GM12878 (cell line): ENCODE measurements at regions not wholly inside any gene's neighbourhood (a gene's known extent, or its start where the extent isn't known, plus 50 kb on each side); places are given as distances from the start of the nearest gene placed in this dataset.

Experiments
- ATAC-seq: fragments of 200-7000 bp; cut with Tn5 transposase; 3 replicates; pipeline ENCODE4 v1.9.1; 2020; ENCODE audit warnings: mild to moderate bottlenecking, moderate library complexity
- BruUV-seq: library from RNA; stranded (reverse); fragments of 400-500 nt; replicated peaks from 2 replicates; lab custom pipeline; 2021; lab: Mats Ljungman, UMichigan
- CTCF ChIA-PET: fragments of 300-600 bp; sonication (Branson Sonifier 250); formaldehyde crosslinking; extraction: SDS; loops from one replicate; lab custom pipeline; 2021; ENCODE audit warnings: inconsistent platforms; lab: Yijun Ruan, JAX
- POLR2A ChIA-PET: fragments of 350-600 bp; formaldehyde crosslinking; extraction: SDS; loops from one replicate; lab custom pipeline; 2021; ENCODE audit warnings: inconsistent platforms; lab: Charles Lee
- RAD21 ChIA-PET: fragments of 300-600 bp; sonication (Branson Sonifier 250); formaldehyde crosslinking; loops from one replicate; lab custom pipeline; 2023; ENCODE audit warnings: antibody characterized with exemption; ENCODE audit not compliant: unreplicated experiment; lab: Charles Lee
- SMC1A ChIA-PET: fragments of 300-600 bp; sonication (Branson Sonifier 250); formaldehyde crosslinking; loops from one replicate; lab custom pipeline; 2023; ENCODE audit not compliant: unreplicated experiment, uncharacterized antibody; lab: Charles Lee
- DNase-seq: peaks from one replicate; pipeline ENCODE4 v3.0.0-alpha.2; 2011; ENCODE audit warnings: low read depth, low spot score
- FAIRE-seq: peaks from 3 replicates; lab custom pipeline; 2011; peaks lifted over from hg19 to GRCh38; lab: Jason Lieb, UNC
- H2AFZ ChIP-seq: 2 replicates; pipeline ENCODE4 v1.6.0; 2011; ENCODE audit warnings: low read depth, low read length, control low read depth; ENCODE audit not compliant: control insufficient read depth
- H3K27ac ChIP-seq: 2 replicates; pipeline ENCODE4 v1.5.1; 2011; ENCODE audit warnings: control low read depth; ENCODE audit not compliant: control insufficient read depth, insufficient read depth
- H3K27me3 ChIP-seq, 2 experiments: replicated peaks in 1 of 2; 2 replicates each; pipeline versions ENCODE4 v1.6.0 to v1.6.1; 2011; ENCODE audit warnings: low read length in 1 of 2; ENCODE audit not compliant: control insufficient read depth in 2 of 2, insufficient read depth in 2 of 2
- H3K36me3 ChIP-seq, 2 experiments: 2 replicates each; pipeline ENCODE4 v1.5.1; 2011; ENCODE audit warnings: low read length in 1 of 2; ENCODE audit not compliant: control insufficient read depth in 2 of 2, insufficient read depth in 2 of 2
- H3K4me1 ChIP-seq: 2 replicates; pipeline ENCODE4 v1.6.1; 2011; ENCODE audit warnings: mild to moderate bottlenecking, low read length, moderate library complexity, mixed read lengths; ENCODE audit not compliant: control insufficient read depth, insufficient read depth
- H3K4me2 ChIP-seq: 2 replicates; pipeline ENCODE4 v1.6.0; 2011; ENCODE audit warnings: control low read depth; ENCODE audit not compliant: control insufficient read depth, insufficient read depth
- H3K4me3 ChIP-seq: fragments of 200-600 bp; sonication (generic); 2 replicates; pipeline ENCODE4 v1.5.1; 2016
- H3K79me2 ChIP-seq: 2 replicates; pipeline ENCODE4 v1.6.0; 2011; ENCODE audit warnings: low read length; ENCODE audit not compliant: control insufficient read depth, insufficient read depth
- H3K9ac ChIP-seq: 2 replicates; pipeline ENCODE4 v1.8.0; 2011; ENCODE audit warnings: low read length, control low read depth, mixed read lengths; ENCODE audit not compliant: control insufficient read depth, insufficient read depth
- H3K9me3 ChIP-seq: replicated peaks from 3 replicates; pipeline ENCODE4 v1.5.1; 2011; ENCODE audit warnings: mild to moderate bottlenecking, low read length; ENCODE audit not compliant: control insufficient read depth, insufficient read depth
- H4K20me1 ChIP-seq: 2 replicates; pipeline ENCODE4 v1.6.0; 2011; ENCODE audit not compliant: control insufficient read depth, insufficient read depth
- ETV6 ChIP-seq, 2 experiments: fragments of 450-650 bp in 1 of 2; IDR thresholded peaks in 1 of 2; conservative IDR thresholded peaks in 1 of 2; 2 replicates each; pipeline ENCODE4 v1.6.1; 2014; ENCODE audit warnings: antibody characterized with exemption in 1 of 2, borderline replicate concordance in 1 of 2, low read depth in 1 of 2, mild to moderate bottlenecking in 1 of 2, moderate library complexity in 1 of 2
- JUND ChIP-seq: IDR thresholded peaks from 2 replicates; pipeline ENCODE4 v1.6.1; 2012; ENCODE audit warnings: low read depth, mild to moderate bottlenecking, low read length, improper control_type of control experiment, moderate library complexity
- MTA2 ChIP-seq: fragments of 450-650 bp; IDR thresholded peaks from 2 replicates; pipeline ENCODE4 v1.6.1; 2016; ENCODE audit warnings: low read depth, mild to moderate bottlenecking, moderate library complexity
- NFIC ChIP-seq: IDR thresholded peaks from 2 replicates; pipeline ENCODE4 v1.6.1; 2012; ENCODE audit warnings: low read depth, mild to moderate bottlenecking, inconsistent platforms, low read length, moderate library complexity
- NFYB ChIP-seq: IDR thresholded peaks from 2 replicates; pipeline ENCODE4 v1.6.1; 2011; ENCODE audit warnings: low read depth, mild to moderate bottlenecking, low read length, improper control_type of control experiment, moderate library complexity; ENCODE audit not compliant: insufficient read depth
- RCOR1 ChIP-seq: conservative IDR thresholded peaks from 2 replicates; pipeline ENCODE4 v1.6.1; 2012; ENCODE audit warnings: low read depth, low read length, improper control_type of control experiment
- SPI1 ChIP-seq: IDR thresholded peaks from 2 replicates; pipeline ENCODE4 v1.6.1; 2011; ENCODE audit warnings: low read depth, mild to moderate bottlenecking, low read length, moderate library complexity, borderline replicate concordance; ENCODE audit not compliant: insufficient read depth
- YY1 ChIP-seq: IDR thresholded peaks from 2 replicates; pipeline ENCODE4 v1.6.1; 2011; ENCODE audit warnings: low read depth, mild to moderate bottlenecking, low read length
- ZNF384 ChIP-seq: IDR thresholded peaks from 2 replicates; pipeline ENCODE4 v1.6.1; 2012; ENCODE audit warnings: low read depth, mild to moderate bottlenecking, low read length, improper control_type of control experiment, borderline replicate concordance
- WGBS: methylation state at CpG from one replicate; pipeline ENCODE4 v1.1.6; 2016; ENCODE audit warnings: low lambda C conversion rate; ENCODE audit not compliant: insufficient replicate concordance, insufficient coverage; ENCODE audit errors: missing lambda C conversion rate; 5-methylcytosine and 5-hydroxymethylcytosine counted together
- in situ Hi-C: fragments of 300-500 bp; cut with MboI; formaldehyde crosslinking; loops from 9 replicates; pipeline ENCODE4 v1.14.3; 2018; ENCODE audit warnings: mixed read lengths
- intact Hi-C: fragments of 100-400 bp; cut with micrococcal nuclease; formaldehyde crosslinking; loops from one replicate; pipeline ENCODE4 v1.14.2; 2022; ENCODE audit not compliant: unreplicated experiment
- TF ChIP-seq, protein P1 (sequence below): IDR thresholded peaks from 2 replicates; pipeline ENCODE4 v1.6.1; 2011; ENCODE audit warnings: borderline replicate concordance, low read depth, mild to moderate bottlenecking, moderate library complexity, mixed read lengths, low read length; ENCODE audit not compliant: insufficient read depth; ENCODE audit errors: extremely low read length

DNA sequence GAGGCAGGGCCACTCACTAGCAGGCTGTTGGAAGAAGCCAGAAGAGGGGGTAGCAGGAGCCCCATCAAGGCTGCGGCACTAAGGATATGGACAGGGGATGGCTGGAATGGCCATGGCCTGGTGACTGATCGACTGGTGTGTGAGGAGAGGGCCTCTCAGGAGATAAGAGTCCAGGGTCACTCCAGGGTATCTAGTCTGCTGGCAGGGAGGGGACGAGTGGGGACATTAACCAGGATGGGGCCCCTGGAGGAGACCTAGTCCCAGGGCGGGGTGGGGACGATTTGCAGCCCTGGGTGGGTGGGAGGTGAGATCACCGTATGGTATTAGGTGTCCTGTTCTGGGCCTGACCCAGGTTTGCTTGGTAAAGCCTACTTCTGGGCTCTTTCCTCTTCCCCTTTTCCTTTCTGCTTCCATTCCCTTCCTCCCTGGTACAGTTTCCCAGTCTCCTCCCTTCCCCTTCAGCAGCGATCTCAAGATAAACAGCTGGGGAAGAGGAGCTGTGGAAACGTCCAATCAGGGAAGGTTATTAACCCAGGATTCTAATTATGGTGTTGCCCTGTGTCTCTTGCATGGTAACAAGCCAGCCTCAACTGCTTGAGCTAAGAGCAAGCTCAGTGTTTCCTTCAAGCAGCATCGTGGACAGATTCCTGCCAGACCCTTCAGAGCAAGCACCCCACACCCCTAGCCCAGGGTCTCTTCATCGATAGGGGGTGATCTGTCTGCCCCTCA lies 233.2 kb downstream of the RPS24 start:
- Histone ChIP-seq H3K9me3 (no peaks in the 10 kb centered on the region), H4K20me1 (no peaks in the 10 kb centered on the region), H3K4me3 (no peak overlapping the region), H3K9ac (no peak overlapping the region), H3K4me1 (no peaks in the 10 kb centered on the region), H3K27ac (no peak overlapping the region), H3K4me2 (no peak overlapping the region), H3K27me3 (no peaks in the 10 kb centered on the region; a peak in 1 of 4 replicates), H2AFZ (no peak overlapping the region), H3K79me2 (no peaks in the 10 kb centered on the region), H3K36me3 (no peaks in the 10 kb centered on the region)
- DNase-seq = no peak
- ChIA-PET RAD21 (no interaction called here), SMC1A (no interaction called here), POLR2A (no interaction called here), CTCF (interaction anchor here (0.7 kb wide), 1 partner anchor 550 kb away, joined by 3 read pairs; no protein-coding TSS in a partner anchor)
- FAIRE-seq = no peak
- 13% methylated on average over 8 of the region's 10 CpGs for whole genome bisulfite sequencing
- no peak for ATAC-seq
- in situ Hi-C loops = no loop called here
- intact Hi-C loops = no loop called here
- TF ChIP-seq JUND = no peak
- no peak for TF ChIP-seq ZNF384
- no peak for TF ChIP-seq MTA2
- no peak for TF ChIP-seq NFIC
- no peak for TF ChIP-seq SPI1
- TF ChIP-seq RCOR1 = no peak
- TF ChIP-seq YY1 = no peak
- TF ChIP-seq NFYB = no peak
- TF ChIP-seq ETV6 (conservative IDR thresholded peaks at IDR 0.05 in 1 of 2, IDR thresholded peaks at IDR 0.05 in 1 of 2; ENCODE audit: borderline replicate concordance in 1 of 2, low read depth in 1 of 2) = no peak
- TF ChIP-seq, protein P1, sequence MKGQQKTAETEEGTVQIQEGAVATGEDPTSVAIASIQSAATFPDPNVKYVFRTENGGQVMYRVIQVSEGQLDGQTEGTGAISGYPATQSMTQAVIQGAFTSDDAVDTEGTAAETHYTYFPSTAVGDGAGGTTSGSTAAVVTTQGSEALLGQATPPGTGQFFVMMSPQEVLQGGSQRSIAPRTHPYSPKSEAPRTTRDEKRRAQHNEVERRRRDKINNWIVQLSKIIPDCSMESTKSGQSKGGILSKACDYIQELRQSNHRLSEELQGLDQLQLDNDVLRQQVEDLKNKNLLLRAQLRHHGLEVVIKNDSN = no peak
- no TSS peak for BruUV-seq
